Trophoblast cell (in vitro differentiated cells and primary cell): ENCODE measurements at regions not wholly inside any gene's neighbourhood (a gene's known extent, or its start where the extent isn't known, plus 50 kb on each side); places are given as distances from the start of the nearest gene placed in this dataset.

Source experiments
- DNase-seq, 2 donors: peaks; one replicate each; pipeline ENCODE4 v3.0.0-alpha.2; 2016
- H2AFZ ChIP-seq: 2 replicates; pipeline ENCODE4 v1.6.1; 2013; ENCODE audit warnings: low read length, moderate library complexity, mild to moderate bottlenecking; ENCODE audit not compliant: insufficient read depth, poor library complexity
- H2AK5ac ChIP-seq: 2 replicates; pipeline ENCODE4 v1.6.1; 2013; ENCODE audit warnings: mild to moderate bottlenecking, low read length
- H2BK120ac ChIP-seq: 2 replicates; pipeline ENCODE4 v1.6.1; 2013; ENCODE audit warnings: low read length, mild to moderate bottlenecking, moderate library complexity; ENCODE audit not compliant: insufficient read depth, poor library complexity
- H2BK12ac ChIP-seq: 2 replicates; pipeline ENCODE4 v1.6.1; 2013; ENCODE audit warnings: mild to moderate bottlenecking, low read length, moderate library complexity
- H2BK5ac ChIP-seq: 2 replicates; pipeline ENCODE4 v1.6.1; 2013; ENCODE audit warnings: low read length, low read depth, moderate library complexity, mild to moderate bottlenecking; ENCODE audit not compliant: poor library complexity
- H3K14ac ChIP-seq: 2 replicates; pipeline ENCODE4 v1.6.1; 2013; ENCODE audit warnings: mild to moderate bottlenecking, low read length
- H3K18ac ChIP-seq: 2 replicates; pipeline ENCODE4 v1.6.1; 2013; ENCODE audit warnings: mild to moderate bottlenecking, low read length
- H3K23ac ChIP-seq: 2 replicates; pipeline ENCODE4 v1.6.1; 2013; ENCODE audit warnings: low read length
- H3K27ac ChIP-seq: 2 replicates; pipeline ENCODE4 v1.5.1; 2013; ENCODE audit warnings: low read depth, mild to moderate bottlenecking, inconsistent platforms, low read length, moderate library complexity
- H3K27me3 ChIP-seq: 2 replicates; pipeline ENCODE4 v1.6.1; 2013; ENCODE audit warnings: inconsistent platforms, mild to moderate bottlenecking, low read length, moderate library complexity; ENCODE audit not compliant: insufficient read depth
- H3K36me3 ChIP-seq, 2 experiments: 1 replicate in 1 of 2; 2 replicates in 1 of 2; pipeline ENCODE4 v1.6.1; 2013; ENCODE audit warnings: low read length in 2 of 2, mild to moderate bottlenecking in 2 of 2, moderate library complexity in 1 of 2; ENCODE audit not compliant: insufficient read depth in 2 of 2, control insufficient read depth in 1 of 2
- H3K4ac ChIP-seq: 2 replicates; pipeline ENCODE4 v1.6.1; 2013; ENCODE audit warnings: low read depth, mild to moderate bottlenecking, low read length, moderate library complexity
- H3K4me1 ChIP-seq, 2 experiments: 1 replicate in 1 of 2; 2 replicates in 1 of 2; pipeline ENCODE4 v1.6.1; 2013; ENCODE audit warnings: low read length in 2 of 2, mild to moderate bottlenecking in 2 of 2, moderate library complexity in 1 of 2; ENCODE audit not compliant: insufficient read depth in 2 of 2, control insufficient read depth in 1 of 2
- H3K4me2 ChIP-seq: 2 replicates; pipeline ENCODE4 v1.6.1; 2013; ENCODE audit warnings: inconsistent platforms, mild to moderate bottlenecking, low read length, moderate library complexity
- H3K4me3 ChIP-seq: 2 replicates; pipeline ENCODE4 v1.5.1; 2013; ENCODE audit warnings: mild to moderate bottlenecking, low read depth, low read length, inconsistent platforms
- H3K79me1 ChIP-seq: one replicate; pipeline ENCODE4 v1.6.1; 2013; ENCODE audit warnings: low read length
- H3K79me2 ChIP-seq: 2 replicates; pipeline ENCODE4 v1.6.1; 2013; ENCODE audit warnings: low read length, mild to moderate bottlenecking; ENCODE audit not compliant: control insufficient read depth, insufficient read depth, poor library complexity
- H3K9ac ChIP-seq: 2 replicates; pipeline ENCODE4 v1.6.1; 2013; ENCODE audit warnings: mild to moderate bottlenecking, low read length
- H3K9me3 ChIP-seq: 2 replicates; pipeline ENCODE4 v1.6.1; 2013; ENCODE audit warnings: low read depth, mild to moderate bottlenecking, control low read depth, inconsistent platforms, low read length; ENCODE audit not compliant: insufficient read depth
- H4K12ac ChIP-seq: 2 replicates; pipeline ENCODE4 v1.6.1; 2013; ENCODE audit warnings: low read depth, mild to moderate bottlenecking, low read length, moderate library complexity
- H4K8ac ChIP-seq: 2 replicates; pipeline ENCODE4 v1.6.1; 2013; ENCODE audit warnings: low read depth, mild to moderate bottlenecking, low read length, moderate library complexity
- H4K91ac ChIP-seq: one replicate; pipeline ENCODE4 v1.6.1; 2013; ENCODE audit warnings: low read depth, mild to moderate bottlenecking, low read length, moderate library complexity
- WGBS: extraction: QIAGEN DNeasy Blood & Tissue Kit; methylation state at CpG from one replicate; pipeline ENCODE4 v1.1.7; 2013; ENCODE audit warnings: missing lambda C conversion rate; ENCODE audit not compliant: insufficient read length, insufficient coverage; ENCODE audit errors: extremely low coverage; 5-methylcytosine and 5-hydroxymethylcytosine counted together

- Histone ChIP-seq H4K8ac (no peak overlapping the region), H4K12ac (no peak overlapping the region), H3K4me2 (no peak overlapping the region), H2AFZ (no peak overlapping the region), H4K91ac (no peak overlapping the region), H2BK120ac (no peak overlapping the region), H2BK12ac (no peak overlapping the region), H3K27ac (no peak overlapping the region), H3K9me3 (no peaks in the 10 kb centered on the region), H3K4me1 (peaks cover 0 to 2% of the 10 kb centered on the region in 2 experiments), H2BK5ac (no peak overlapping the region), H3K36me3 (no peaks in the 10 kb centered on the region), H3K9ac (no peak overlapping the region), H3K18ac (no peak overlapping the region), H3K79me1 (no peaks in the 10 kb centered on the region), H3K23ac (no peak overlapping the region), H3K4ac (no peak overlapping the region), H3K27me3 (no peaks in the 10 kb centered on the region), H3K79me2 (no peaks in the 10 kb centered on the region), H2AK5ac (no peak overlapping the region), H3K4me3 (no peak overlapping the region), H3K14ac (no peak overlapping the region)
- DNase-seq: no peak
- WGBS: no CpG with 5 or more reads among the region's 5 CpGs
Observed at GRCh38 chr9:79447762-79448161, 124.0 kb upstream of the TLE4 start.

- no peak overlapping the region for H2AFZ ChIP-seq
- no peak overlapping the region for H4K8ac ChIP-seq
- H3K79me1 ChIP-seq: no peaks in the 10 kb centered on the region
- no peak overlapping the region for H4K12ac ChIP-seq
- H3K9me3 ChIP-seq: no peaks in the 10 kb centered on the region
- no peaks in the 10 kb centered on the region for H3K79me2 ChIP-seq
- H3K23ac ChIP-seq: no peak overlapping the region
- H3K4me2 ChIP-seq: no peak overlapping the region
- H3K36me3 ChIP-seq: no peaks in the 10 kb centered on the region
- no peak overlapping the region for H2BK5ac ChIP-seq
- no peak overlapping the region for H2AK5ac ChIP-seq
- no peaks in the 10 kb centered on the region for H3K27me3 ChIP-seq
- no peak overlapping the region for H3K27ac ChIP-seq
- no peak overlapping the region for H3K9ac ChIP-seq
- no peak overlapping the region for H3K18ac ChIP-seq
- H3K4me1 ChIP-seq: peaks cover 0 to 2% of the 10 kb centered on the region in 2 experiments
- no peak overlapping the region for H3K4ac ChIP-seq
- H2BK12ac ChIP-seq: no peak overlapping the region
- DNase-seq: no peak
- no peak overlapping the region for H3K4me3 ChIP-seq
- no peak overlapping the region for H3K14ac ChIP-seq
- no peak overlapping the region for H2BK120ac ChIP-seq
- no peak overlapping the region for H4K91ac ChIP-seq
Observed at GRCh38 chr9:79452265-79452664, 119.5 kb upstream of the TLE4 start.

GRCh38 chr9:79461712-79462111 is 110.1 kb upstream of the TLE4 start:
- Histone ChIP-seq H3K79me1 (no peaks in the 10 kb centered on the region), H3K36me3 (no peaks in the 10 kb centered on the region), H4K91ac (no peak overlapping the region), H2BK120ac (no peak overlapping the region), H3K4me2 (no peak overlapping the region), H2AK5ac (no peak overlapping the region), H4K8ac (no peak overlapping the region), H2AFZ (no peak overlapping the region), H2BK12ac (no peak overlapping the region), H3K9ac (no peak overlapping the region), H3K4ac (no peak overlapping the region), H3K9me3 (no peaks in the 10 kb centered on the region), H2BK5ac (no peak overlapping the region), H3K14ac (no peak overlapping the region), H4K12ac (no peak overlapping the region), H3K27ac (no peak overlapping the region), H3K79me2 (no peaks in the 10 kb centered on the region), H3K4me1 (no peaks in the 10 kb centered on the region), H3K23ac (no peak overlapping the region), H3K4me3 (no peak overlapping the region), H3K27me3 (no peaks in the 10 kb centered on the region), H3K18ac (no peak overlapping the region)
- no peak for DNase-seq
- no CpG with 5 or more reads among the region's 3 CpGs for WGBS

GRCh38 chr9:79465156-79465555 is 106.6 kb upstream of the TLE4 start:
- Histone ChIP-seq H3K18ac (no peak overlapping the region), H3K4me2 (no peak overlapping the region), H3K9me3 (no peaks in the 10 kb centered on the region), H2AK5ac (no peak overlapping the region), H3K79me1 (no peaks in the 10 kb centered on the region), H3K4me1 (no peaks in the 10 kb centered on the region), H3K4ac (no peak overlapping the region), H2BK120ac (no peak overlapping the region), H4K91ac (no peak overlapping the region), H2BK5ac (no peak overlapping the region), H3K9ac (no peak overlapping the region), H3K36me3 (no peaks in the 10 kb centered on the region), H3K27me3 (no peaks in the 10 kb centered on the region), H3K27ac (no peak overlapping the region), H3K79me2 (no peaks in the 10 kb centered on the region), H4K8ac (no peak overlapping the region), H3K23ac (no peak overlapping the region), H4K12ac (no peak overlapping the region), H2AFZ (no peak overlapping the region), H3K4me3 (no peak overlapping the region), H2BK12ac (no peak overlapping the region), H3K14ac (no peak overlapping the region)
- DNase-seq: no peak

GRCh38 chr9:79469164-79469563 is 102.6 kb upstream of the TLE4 start:
- no peak overlapping the region for H3K18ac ChIP-seq
- H4K12ac ChIP-seq: no peak overlapping the region
- no peak for DNase-seq
- no peak overlapping the region for H2AFZ ChIP-seq
- H4K91ac ChIP-seq: no peak overlapping the region
- no peak overlapping the region for H2BK120ac ChIP-seq
- H2BK5ac ChIP-seq: no peak overlapping the region
- no peak overlapping the region for H2AK5ac ChIP-seq
- no peak overlapping the region for H3K27ac ChIP-seq
- H3K79me2 ChIP-seq: no peaks in the 10 kb centered on the region
- peaks cover 2% of the 10 kb centered on the region in 2 experiments for H3K4me1 ChIP-seq
- H3K4me2 ChIP-seq: no peak overlapping the region
- no peaks in the 10 kb centered on the region for H3K27me3 ChIP-seq
- no peak overlapping the region for H3K9ac ChIP-seq
- no peak overlapping the region for H4K8ac ChIP-seq
- H3K4me3 ChIP-seq: no peak overlapping the region
- H3K9me3 ChIP-seq: no peaks in the 10 kb centered on the region
- no peak overlapping the region for H3K4ac ChIP-seq
- no peak overlapping the region for H2BK12ac ChIP-seq
- H3K14ac ChIP-seq: no peak overlapping the region
- no peaks in the 10 kb centered on the region for H3K36me3 ChIP-seq
- WGBS: no CpG with 5 or more reads among the region's 2 CpGs
- H3K79me1 ChIP-seq: no peaks in the 10 kb centered on the region
- H3K23ac ChIP-seq: no peak overlapping the region
